ENCODE measurements at regions not wholly inside any gene's neighbourhood (a gene's known extent, or its start where the extent isn't known, plus 50 kb on each side); places are given as distances from the start of the nearest gene placed in this dataset.

DNA sequence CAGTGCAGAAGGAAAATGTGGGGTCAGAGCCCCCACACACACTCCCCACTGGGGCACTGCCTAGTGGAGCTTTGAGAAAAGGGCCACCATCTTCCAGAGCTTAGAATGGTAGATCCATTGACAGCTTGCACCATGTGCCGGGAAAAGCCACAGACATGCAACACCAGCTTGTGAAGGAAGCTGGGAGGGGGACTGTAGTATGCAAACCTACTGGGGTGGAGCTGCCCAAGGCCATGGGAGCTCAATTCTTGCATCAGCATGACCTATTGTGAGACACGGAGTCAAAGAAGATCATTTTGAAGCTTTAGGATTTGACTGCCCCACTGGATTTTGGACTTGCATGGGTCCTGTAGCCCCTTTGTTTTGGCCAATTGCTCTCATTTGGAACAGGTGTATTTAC, 142.8 kb upstream of the ARHGEF9 start:
- TF ChIP-seq CTCF (conservative IDR thresholded peaks at IDR 0.05) (no peak), EZH2 (IDR thresholded peaks at IDR 0.05; ENCODE audit: low read depth) (no peak)
